GOT3 (cell line): ENCODE measurements at regions not wholly inside any gene's neighbourhood (a gene's known extent, or its start where the extent isn't known, plus 50 kb on each side); places are given as distances from the start of the nearest gene placed in this dataset.
"Not testable (repeated sequence)": the region's sequence is repeated elsewhere in the genome, so short reads cannot be mapped to it uniquely, and the experiment has no call there.

ENCODE experiments used
- DNase-seq: peaks from one replicate; lab custom pipeline; 2025; ENCODE audit warnings: mixed read lengths; lab: John Stamatoyannopoulos, UW

- DNase-seq: no peak
Observed at GRCh38 chr12:86407620-86408208, 151.5 kb upstream of the MGAT4C start.

DNA sequence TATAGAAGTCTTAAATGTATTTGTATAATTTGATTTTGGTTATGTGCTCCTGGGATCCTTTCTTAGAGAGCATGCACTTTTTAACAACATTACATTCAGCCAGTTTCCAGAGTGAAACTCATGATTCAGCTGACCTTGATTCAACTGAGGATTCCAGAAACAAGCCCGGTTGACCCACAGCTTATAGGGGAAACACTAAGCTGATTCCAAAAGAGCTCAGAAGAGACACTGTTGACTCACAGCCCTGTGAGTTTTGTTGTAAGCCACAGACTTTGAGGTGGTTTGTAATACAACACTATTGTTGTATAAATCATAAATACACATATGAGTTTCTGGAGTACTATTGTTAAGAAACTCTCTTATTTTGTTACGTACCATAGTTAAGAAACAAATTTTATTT is 133.8 kb upstream of the MGAT4C start:
- DNase-seq: no peak

DNA sequence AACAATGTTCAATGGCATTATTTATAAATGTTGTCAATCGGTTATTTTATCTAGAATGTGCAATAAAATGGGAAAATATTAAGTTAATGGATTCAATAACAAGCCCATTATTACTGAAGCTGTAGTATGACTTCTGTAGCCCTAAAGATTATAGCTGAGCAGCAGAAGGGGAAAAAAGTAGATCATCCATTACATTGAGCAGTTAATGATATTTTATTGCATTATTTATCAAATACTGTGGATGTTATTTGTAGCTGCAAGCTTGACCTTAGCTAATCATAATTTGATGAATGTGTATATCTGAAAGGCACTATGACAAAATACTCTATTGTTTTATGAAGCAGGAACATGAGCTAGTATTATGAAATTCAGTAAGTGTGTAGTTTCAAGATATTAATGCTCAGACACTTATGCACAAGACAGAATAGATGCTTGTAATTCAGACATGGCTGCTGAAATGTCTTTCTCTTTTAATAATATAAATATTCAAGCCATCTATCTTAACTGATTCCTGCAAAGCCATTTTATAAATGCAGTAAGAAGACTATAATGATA is 131.5 kb upstream of the MGAT4C start:
- DNase-seq: no peak

DNA sequence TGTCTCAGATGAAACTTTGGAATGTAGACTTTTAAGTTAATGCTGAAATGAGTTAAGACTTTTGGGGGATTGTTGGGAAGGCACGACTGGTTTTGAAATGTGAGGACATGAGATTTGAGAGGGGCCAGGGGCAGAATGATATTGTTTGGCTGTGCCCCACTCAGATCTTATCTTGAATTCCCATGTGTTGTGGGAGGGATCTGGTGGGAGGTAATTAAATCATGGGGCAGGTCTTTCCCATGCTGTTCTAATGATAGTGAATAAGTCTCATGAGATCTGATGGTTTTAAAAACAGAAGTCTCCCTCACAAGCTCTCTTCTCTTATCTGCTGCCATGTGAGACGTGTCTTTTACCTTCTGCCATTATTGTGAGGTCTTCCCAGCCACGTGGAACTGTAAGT is 127.6 kb upstream of the MGAT4C start:
- not testable (repeated sequence) for DNase-seq

DNA sequence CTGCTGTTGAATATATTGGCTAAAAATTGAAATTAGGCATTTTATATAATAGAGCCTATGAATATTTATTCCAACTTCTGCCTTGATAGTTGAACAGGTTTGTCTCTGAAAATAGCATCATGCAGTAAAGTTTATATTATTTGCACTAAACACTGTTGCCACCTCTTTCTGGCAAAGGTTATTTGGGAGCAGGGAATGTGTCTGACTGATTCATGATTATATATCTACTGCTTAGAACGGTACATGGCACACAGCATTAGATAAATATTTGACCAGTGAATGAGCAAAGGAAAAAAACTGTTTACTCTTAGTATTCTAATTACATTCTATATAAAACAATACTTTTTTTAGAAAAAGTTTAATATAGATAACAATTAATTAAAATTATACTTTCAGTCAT is 123.1 kb upstream of the MGAT4C start:
- DNase-seq: no peak

DNA sequence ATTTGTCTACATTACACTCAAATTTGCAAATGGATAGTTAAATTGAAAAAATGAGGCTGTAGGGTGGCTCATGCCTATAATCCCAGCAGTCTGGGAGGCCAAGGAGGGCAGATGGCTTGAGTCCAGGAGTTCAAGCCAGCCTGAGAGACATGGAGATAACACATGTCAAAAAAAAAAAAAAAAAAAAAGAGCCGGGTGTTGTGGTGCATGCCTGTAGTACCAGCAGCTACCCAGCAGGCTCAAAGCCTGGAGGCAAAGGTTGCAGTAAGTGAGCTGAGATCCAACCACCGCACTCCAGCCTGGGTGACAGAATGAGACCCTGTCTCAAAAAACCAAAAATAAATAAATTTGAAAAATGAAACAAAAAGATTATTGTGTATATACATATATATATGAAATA is 119.9 kb upstream of the MGAT4C start:
- DNase-seq: no peak

DNA sequence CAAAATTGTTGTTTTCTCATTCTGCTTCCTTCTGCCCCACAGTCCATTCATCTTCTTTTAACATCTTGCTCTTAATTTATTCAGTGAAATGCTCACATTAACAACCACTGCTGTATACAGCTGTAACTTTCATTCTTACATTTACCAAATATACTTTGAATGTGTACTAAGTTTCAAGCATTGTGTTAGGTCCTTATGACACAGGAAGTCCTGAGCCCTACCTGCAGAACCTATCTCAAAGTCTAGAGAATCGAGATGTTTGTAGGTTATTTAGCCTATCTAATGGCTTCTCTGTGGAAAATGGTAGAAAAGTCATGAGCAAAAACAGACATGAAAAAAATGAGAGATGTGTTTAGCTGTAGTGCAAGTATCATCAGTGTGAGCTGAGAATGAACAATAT is 117.6 kb upstream of the MGAT4C start:
- no peak for DNase-seq

DNA sequence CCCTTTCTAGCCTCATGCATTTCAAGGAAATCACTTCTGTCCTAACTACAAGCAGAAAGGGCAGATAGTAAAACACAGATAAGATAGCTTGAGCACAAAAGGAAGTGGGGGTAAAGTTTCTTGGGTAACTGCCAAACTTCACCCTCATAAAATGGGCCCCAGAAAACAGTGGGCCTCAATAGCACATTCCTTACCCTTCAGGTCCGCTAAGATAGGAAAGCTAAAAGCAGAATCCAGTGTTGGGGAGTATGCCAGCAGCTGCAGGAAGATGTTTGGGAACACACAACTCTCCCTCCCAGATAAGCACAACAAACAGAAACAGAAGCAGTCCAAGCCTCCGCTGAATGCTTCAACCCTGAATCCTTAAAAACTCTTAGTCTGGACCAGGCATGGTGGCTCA is 110.9 kb upstream of the MGAT4C start:
- DNase-seq: no peak

- no peak for DNase-seq
Observed at GRCh38 chr12:86349196-86349595, 93.0 kb upstream of the MGAT4C start.

DNA sequence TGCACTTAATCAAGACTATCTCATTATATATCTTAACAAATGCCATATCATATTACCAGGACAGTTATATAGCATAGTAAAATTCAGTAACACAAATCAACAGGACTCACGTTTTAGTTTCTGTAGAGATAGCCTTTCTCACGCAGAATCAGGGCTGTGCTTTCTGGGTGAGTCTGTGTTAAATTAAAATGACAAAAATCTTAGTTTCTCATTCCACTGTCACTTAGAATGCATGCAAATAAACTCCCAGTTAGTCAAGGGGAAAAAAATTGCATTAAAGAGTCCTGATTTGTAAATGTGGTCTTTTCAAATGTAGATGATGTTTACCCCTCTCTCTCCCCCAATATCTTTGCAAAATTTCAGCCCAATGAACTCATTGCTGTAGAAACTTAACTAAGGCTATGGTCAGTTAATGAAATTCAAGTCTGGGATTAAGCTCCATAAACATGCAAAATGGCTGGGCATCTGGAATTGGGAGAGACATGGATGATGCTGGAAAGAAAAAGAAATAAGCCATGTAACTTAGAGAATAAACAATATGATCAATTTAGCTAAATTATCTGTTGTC is 77.8 kb upstream of the MGAT4C start:
- no peak for DNase-seq

- DNase-seq: no peak
Observed at GRCh38 chr12:86331457-86331856, 75.3 kb upstream of the MGAT4C start.

DNA sequence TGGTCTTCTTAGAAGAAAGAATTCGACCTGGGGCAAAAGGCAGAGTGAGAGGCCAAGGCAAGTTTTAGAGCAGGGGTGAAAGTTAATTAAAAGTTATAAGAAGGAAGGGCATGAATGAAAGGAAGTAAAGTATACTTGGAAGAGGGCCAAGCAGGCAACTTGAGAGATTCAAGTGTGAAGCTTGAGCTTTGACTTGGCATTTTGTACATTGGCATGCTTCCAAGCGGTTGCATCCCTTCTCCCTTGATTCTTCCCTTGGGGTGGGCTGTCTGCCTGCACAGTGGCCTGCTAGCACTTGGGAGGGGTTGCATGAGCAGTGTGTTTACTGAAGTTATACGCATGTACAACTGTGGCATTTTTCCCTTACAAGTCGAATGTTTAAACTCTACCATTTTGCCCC is 74.8 kb upstream of the MGAT4C start:
- DNase-seq: no peak

- no peak for DNase-seq
Observed at GRCh38 chr12:86312232-86312631, 56.0 kb upstream of the MGAT4C start.
